ENCODE measurements at regions not wholly inside any gene's neighbourhood (a gene's known extent, or its start where the extent isn't known, plus 50 kb on each side); places are given as distances from the start of the nearest gene placed in this dataset.

DNA sequence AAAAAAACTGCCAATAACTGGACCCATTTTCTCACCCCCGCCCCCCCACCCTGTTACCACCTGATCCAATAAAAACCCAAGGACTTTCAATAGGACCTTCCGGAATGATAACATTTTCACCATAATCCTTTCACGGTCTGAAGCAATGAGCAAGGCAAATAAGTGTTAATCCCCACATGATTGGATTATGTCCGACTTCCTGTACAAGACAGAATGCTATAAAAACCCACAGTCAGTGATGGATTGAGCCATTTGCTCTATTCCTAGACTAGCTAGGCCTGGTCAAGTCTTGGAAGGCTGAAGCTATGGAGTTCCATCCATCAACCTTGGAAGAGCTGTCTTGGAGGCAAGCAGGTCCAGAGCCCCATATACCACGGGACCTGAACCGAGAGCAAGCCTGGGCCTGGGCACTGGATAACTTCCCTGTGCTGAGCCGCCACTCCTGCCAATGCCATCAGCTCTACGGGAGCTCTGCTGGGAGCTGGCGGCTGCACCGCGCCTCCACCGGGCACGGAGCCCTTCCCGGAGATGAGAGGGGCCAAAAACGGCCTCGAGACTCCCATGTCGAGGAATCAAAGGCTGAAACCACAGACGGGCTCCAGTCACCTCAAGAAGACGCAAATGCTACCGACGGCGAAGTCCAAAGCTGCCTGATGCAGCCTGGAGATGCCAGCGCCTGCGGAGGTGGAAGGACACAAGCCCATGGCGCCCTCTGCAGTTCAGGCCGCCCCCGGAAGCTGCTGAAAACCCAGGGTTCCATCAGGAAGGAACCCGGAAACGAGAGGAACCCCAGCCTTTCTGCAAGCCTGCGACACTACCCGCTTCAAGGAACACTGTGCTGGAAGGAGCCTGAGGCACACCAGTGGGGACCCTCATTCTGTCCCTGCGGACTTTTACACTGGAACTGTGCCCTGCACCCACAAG is 69.2 kb downstream of the ANXA2R start:
- Histone ChIP-seq H3K27ac (ENCODE audit: control insufficient read depth, insufficient read depth, low read length) (no peak overlapping the region), H3K9me1 (ENCODE audit: control insufficient read depth, extremely low read depth, insufficient read depth, low read length) (no peaks in the 10 kb centered on the region), H3K27me3 (ENCODE audit: control insufficient read depth, extremely low read depth, insufficient read depth, low read length) (no peaks in the 10 kb centered on the region), H4K20me1 (ENCODE audit: control insufficient read depth, extremely low read depth, insufficient read depth, low read length) (no peaks in the 10 kb centered on the region), H3K4me2 (ENCODE audit: control insufficient read depth, extremely low read depth, insufficient read depth, low read depth, low read length) (no peak overlapping the region), H3K9me3 (ENCODE audit: control insufficient read depth, low read depth, low read length) (no peaks in the 10 kb centered on the region), H3K9ac (ENCODE audit: control insufficient read depth, extremely low read depth, insufficient read depth, low read length) (no peak overlapping the region), H3K79me2 (ENCODE audit: control insufficient read depth, insufficient read depth, low read length) (no peaks in the 10 kb centered on the region), H2AFZ (ENCODE audit: control insufficient read depth, low read length) (no peak overlapping the region), H3K36me3 (ENCODE audit: control insufficient read depth in 2 of 2, extremely low read depth in 1 of 2, insufficient read depth in 2 of 2, low read length in 2 of 2) (no peaks in the 10 kb centered on the region), H3K4me1 (ENCODE audit: control insufficient read depth, extremely low read depth, insufficient read depth, low read length) (no peaks in the 10 kb centered on the region), H3K4me3 (ENCODE audit: control insufficient read depth in 2 of 3, extremely low read depth in 1 of 3, insufficient read depth in 2 of 3, low read depth in 1 of 3, low read length in 3 of 3) (no peak overlapping the region)
- dilution Hi-C loops (cut with MboI; ENCODE audit: extremely low pct_ligation_motif_present, low sequenced_read_pairs) = no loop called here
- FAIRE-seq (no peak), DNase-seq (ENCODE audit: low read depth, low spot score) (no peak)
- TF ChIP-seq, protein P1, sequence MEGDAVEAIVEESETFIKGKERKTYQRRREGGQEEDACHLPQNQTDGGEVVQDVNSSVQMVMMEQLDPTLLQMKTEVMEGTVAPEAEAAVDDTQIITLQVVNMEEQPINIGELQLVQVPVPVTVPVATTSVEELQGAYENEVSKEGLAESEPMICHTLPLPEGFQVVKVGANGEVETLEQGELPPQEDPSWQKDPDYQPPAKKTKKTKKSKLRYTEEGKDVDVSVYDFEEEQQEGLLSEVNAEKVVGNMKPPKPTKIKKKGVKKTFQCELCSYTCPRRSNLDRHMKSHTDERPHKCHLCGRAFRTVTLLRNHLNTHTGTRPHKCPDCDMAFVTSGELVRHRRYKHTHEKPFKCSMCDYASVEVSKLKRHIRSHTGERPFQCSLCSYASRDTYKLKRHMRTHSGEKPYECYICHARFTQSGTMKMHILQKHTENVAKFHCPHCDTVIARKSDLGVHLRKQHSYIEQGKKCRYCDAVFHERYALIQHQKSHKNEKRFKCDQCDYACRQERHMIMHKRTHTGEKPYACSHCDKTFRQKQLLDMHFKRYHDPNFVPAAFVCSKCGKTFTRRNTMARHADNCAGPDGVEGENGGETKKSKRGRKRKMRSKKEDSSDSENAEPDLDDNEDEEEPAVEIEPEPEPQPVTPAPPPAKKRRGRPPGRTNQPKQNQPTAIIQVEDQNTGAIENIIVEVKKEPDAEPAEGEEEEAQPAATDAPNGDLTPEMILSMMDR (optimal IDR thresholded peaks at IDR 0.05 in 1 of 3, IDR thresholded peaks at IDR 0.05 in 1 of 3, conservative IDR thresholded peaks at IDR 0.05 in 1 of 3; ENCODE audit: extremely low read depth in 1 of 3, insufficient read depth in 2 of 3, low read length in 3 of 3) = no peak
- TF ChIP-seq EZH2 (IDR thresholded peaks at IDR 0.05; ENCODE audit: low read length) = no peak

DNA sequence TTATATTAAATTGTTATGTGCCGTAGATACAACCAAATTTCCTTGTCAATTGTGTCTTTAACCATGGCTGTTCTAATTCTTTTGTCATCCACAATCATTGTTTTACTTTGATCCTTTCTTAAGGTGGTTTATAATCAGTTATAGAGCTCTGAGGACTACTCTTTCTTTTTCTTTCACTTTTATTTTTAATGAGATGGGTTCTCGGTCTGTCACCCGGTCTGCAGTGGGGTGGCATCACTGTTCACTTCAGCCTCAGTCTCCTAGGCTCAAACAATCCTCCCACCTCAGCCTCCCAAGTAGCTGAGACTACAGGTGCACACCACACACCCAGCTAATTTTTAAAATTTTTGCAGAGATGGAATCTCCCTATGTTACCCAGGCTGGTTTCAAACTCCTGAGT is 74.2 kb downstream of the ANXA2R start:
- Histone ChIP-seq H3K36me3 (ENCODE audit: control insufficient read depth in 2 of 2, extremely low read depth in 1 of 2, insufficient read depth in 2 of 2, low read length in 2 of 2) (no peaks in the 10 kb centered on the region), H4K20me1 (ENCODE audit: control insufficient read depth, extremely low read depth, insufficient read depth, low read length) (no peaks in the 10 kb centered on the region), H3K4me3 (ENCODE audit: control insufficient read depth in 2 of 3, extremely low read depth in 1 of 3, insufficient read depth in 2 of 3, low read depth in 1 of 3, low read length in 3 of 3) (no peak overlapping the region), H3K27me3 (ENCODE audit: control insufficient read depth, extremely low read depth, insufficient read depth, low read length) (no peaks in the 10 kb centered on the region), H3K9ac (ENCODE audit: control insufficient read depth, extremely low read depth, insufficient read depth, low read length) (no peak overlapping the region), H3K9me3 (ENCODE audit: control insufficient read depth, low read depth, low read length) (no peaks in the 10 kb centered on the region), H3K4me1 (ENCODE audit: control insufficient read depth, extremely low read depth, insufficient read depth, low read length) (no peaks in the 10 kb centered on the region), H2AFZ (ENCODE audit: control insufficient read depth, low read length) (no peak overlapping the region), H3K4me2 (ENCODE audit: control insufficient read depth, extremely low read depth, insufficient read depth, low read depth, low read length) (no peak overlapping the region), H3K79me2 (ENCODE audit: control insufficient read depth, insufficient read depth, low read length) (no peaks in the 10 kb centered on the region), H3K9me1 (ENCODE audit: control insufficient read depth, extremely low read depth, insufficient read depth, low read length) (no peaks in the 10 kb centered on the region), H3K27ac (ENCODE audit: control insufficient read depth, insufficient read depth, low read length) (no peak overlapping the region)
- no peak for TF ChIP-seq EZH2 (IDR thresholded peaks at IDR 0.05; ENCODE audit: low read length)
- TF ChIP-seq, protein P1 (optimal IDR thresholded peaks at IDR 0.05 in 1 of 3, IDR thresholded peaks at IDR 0.05 in 1 of 3, conservative IDR thresholded peaks at IDR 0.05 in 1 of 3; ENCODE audit: extremely low read depth in 1 of 3, insufficient read depth in 2 of 3, low read length in 3 of 3) = no peak
- DNase-seq (ENCODE audit: low read depth, low spot score) = no peak
- dilution Hi-C loops (cut with MboI; ENCODE audit: extremely low pct_ligation_motif_present, low sequenced_read_pairs) = no loop called here
- FAIRE-seq = no peak

Measured in keratinocyte (primary cell).